IPS DF 19.7 (cell line): ENCODE measurements at regions not wholly inside any gene's neighbourhood (a gene's known extent, or its start where the extent isn't known, plus 50 kb on each side); places are given as distances from the start of the nearest gene placed in this dataset.

Source experiments
- DNase-seq: peaks from one replicate; pipeline ENCODE4 v3.0.0-alpha.2; 2013; ENCODE audit warnings: low read depth, low spot score

DNA sequence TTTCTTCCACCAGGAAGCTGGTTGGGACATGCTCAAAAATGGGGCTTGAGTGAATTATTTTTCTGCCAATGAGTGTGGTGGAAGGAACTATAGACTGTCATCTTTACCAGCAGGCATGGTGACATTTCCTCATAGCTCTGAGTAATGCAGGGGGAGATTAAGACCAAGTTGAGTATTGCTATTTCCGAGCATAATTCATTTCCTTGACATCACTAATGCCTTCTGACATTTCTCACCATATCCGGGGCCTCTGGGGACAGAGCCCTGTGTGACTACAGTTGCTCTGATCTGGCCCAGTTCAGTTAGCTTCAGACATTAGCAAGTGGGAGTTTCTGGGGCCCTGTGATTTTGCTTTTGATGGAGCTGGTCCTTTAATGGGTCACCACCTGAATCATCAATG, 410.4 kb downstream of the MEIS1 start:
- DNase-seq = no peak

DNA sequence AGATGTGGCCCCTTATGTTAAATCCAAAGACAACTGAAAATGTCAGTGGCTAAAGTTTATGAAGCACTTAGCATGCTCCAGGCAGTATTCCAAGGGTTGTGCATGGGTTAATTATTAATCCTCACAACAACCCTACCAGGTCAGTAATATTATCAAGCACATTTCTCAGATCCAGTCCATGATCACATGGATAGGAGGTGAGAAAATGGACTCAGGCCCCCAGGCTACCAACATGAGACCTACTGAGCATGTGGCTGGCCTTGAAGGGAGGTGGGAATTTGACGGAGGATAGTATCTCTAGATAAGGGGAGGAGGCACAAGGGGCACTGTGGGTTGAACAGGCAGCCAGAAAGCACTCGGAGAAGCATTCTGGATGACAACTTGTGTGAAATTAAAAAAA, 412.0 kb downstream of the MEIS1 start:
- no peak for DNase-seq

DNA sequence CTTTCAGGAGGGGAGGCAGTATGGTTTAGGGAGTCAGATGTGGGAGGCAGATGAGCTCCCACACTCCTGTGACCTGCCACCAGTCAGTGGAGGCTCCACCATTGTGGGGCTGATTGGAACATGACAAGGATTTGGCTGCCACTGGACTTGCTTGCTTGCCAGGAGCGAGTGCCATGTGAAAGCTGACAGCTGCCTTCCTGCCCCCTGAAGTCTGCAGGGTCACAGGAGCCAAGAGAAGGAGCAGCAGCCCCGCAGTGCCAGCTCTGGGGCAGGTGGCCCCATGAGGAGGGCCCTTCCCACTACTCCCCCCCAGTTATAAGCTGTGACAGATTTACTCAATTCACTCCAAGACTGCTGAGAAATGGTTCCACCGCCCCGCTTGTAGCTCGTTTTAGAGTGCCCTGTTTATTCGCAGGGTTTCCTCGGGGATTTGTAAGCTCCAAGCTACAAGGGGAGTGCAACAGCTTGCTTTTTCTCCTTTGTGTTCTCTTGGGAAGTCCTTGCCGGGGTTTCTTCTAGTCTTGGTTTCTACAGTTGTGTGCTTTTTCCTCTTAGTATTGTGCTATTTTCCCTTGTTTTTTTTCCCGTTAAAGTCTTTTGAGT, 414.3 kb downstream of the MEIS1 start:
- DNase-seq = no peak

DNA sequence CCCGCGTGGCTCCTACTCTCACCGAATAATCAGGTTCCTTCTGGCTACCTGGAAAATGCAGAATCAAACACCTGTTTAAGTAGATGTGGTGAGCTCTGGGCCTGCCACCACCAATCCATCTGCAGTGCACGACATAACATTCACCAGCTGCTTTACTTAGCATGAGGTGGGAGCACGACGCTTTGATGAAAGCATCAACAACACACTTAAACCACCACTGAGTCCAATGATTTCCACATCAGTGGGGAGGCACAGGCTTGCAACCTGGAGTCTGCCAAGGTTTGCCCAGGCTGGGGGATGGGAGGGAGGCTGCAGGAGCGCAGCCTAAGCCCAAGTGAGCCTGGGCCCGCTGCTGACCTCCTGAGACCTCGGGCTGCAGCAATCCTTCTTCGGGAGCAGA, 415.5 kb downstream of the MEIS1 start:
- no peak for DNase-seq

DNA sequence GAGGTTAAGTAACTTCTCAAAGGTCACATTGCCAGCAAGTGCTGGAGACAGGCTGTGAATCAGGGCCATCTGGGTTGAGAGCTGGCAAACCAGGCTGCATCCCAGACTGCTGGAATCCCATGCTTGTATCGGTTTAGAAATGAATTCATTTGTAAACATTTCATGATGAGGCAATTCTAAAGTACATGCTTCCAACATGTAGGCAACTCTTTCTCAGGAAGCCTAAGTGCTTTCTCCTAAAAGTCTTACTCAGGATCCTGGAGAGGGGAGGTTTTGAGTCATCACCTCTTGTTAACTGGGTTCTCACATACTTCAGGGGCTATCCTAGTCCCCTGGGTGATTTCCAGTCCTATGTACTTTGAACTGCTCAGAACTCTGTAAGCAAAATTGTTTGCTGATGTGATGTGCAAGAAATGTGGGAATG, 416.5 kb downstream of the MEIS1 start:
- DNase-seq = no peak

DNA sequence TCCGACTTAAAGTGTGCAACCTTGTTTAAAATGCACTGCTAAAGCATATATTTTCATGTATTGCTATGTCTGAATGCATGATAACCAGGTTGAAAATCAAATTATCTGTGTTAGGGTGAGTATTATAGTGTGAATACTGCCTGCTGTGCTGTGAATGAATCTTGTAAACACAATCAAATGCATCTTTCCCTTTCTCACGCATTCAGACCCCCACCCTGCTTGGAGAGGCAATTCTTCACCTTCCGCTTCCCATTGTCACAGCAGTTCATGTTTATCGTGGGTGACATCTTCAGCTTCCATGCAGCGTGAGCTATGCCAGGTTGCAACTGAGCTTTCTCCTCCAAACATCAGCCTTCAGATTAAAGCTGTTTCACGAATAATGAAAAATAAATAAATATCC, 418.0 kb downstream of the MEIS1 start:
- no peak for DNase-seq

DNA sequence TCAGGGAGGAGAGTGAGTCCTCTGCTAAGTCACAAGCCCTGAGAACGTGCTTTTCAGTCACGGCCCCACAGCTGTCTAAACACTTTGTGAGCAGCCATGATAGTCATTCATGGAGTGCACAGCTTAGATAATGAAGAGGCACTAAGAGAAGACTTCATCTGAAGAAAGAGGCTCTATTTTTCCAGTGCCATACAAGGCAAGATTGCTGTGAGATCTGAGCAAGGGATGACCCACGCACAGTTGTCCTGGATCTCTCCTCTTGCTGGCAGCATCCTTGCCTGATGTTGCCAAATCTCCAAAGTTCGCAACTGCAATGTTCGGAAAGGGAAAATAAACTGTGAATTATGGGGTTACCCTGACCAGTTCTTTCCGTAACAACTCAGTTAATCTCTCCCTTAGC, 418.7 kb downstream of the MEIS1 start:
- DNase-seq = no peak

DNA sequence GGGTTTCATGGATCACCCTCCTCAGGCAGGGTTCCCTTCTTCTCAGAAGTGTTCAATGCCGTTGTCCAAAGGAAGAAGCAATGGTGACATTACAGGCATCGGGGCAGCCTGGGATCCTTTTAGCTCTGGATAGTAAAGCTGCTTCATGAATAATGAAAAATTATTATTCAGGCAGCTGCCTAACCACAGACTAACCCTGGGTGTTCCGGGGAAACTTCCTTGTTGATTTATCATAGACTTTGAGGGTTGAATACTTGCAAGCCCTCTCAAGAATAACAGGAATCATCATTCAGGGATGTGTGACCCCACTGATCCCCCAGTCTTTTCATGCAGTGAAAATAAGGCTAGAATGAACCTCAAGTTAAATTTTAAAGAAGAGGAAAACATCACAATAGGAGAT, 419.4 kb downstream of the MEIS1 start:
- DNase-seq = no peak

DNA sequence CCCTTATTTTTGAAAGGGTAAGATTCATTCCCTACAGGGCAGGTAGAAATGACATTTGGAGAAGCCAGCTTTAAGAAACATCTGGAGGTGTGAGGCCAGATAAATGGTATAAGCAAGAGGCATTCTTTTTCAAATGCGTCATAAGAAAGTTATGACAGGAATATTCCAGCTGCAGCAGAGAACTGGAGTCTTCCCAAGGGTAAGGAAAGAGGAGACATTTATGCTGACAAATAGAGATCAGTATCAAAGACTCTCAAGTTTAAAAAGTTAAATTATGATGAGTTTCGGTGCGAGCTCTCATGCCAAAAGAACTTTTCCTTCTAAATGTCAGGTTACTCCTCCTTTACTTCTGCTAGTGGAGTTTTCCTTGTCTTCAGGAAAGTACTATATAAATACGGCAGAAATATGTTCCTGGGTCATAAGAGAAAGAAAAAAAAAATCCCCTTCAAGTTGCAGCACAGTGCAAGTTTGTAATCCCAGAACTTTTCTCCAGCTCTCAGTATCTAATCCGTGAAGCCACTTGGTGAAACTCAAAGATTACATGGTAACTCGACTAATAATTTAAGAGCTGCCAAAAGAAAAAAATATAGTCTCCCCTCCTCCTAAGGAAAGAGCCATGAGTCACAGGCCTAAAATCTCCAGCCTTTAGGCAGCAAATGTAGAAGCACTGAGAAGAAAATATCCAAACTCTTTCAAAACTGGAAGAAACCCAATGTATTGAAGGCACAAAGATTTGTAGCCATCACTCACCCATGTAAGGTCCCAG, 428.1 kb downstream of the MEIS1 start:
- DNase-seq = no peak

DNA sequence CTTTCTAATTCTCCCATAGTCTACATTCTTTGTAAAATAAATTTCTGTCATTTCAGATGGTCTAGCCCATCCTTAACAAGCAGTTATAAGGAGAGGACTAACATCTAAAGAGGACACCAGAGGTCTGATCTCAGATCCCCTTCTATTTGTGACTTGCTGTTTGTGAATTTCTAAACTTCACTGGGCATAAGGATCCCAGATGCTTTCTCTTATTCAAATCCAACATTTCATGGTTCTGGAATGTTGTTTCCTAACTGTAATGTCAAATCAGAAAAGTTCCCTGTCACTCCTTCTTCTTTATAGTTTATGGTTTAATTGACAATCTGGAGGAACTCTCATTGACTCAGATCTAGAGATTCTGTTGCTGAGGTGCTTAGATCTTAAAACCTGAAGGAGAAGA, 430.2 kb downstream of the MEIS1 start:
- DNase-seq = no peak

DNA sequence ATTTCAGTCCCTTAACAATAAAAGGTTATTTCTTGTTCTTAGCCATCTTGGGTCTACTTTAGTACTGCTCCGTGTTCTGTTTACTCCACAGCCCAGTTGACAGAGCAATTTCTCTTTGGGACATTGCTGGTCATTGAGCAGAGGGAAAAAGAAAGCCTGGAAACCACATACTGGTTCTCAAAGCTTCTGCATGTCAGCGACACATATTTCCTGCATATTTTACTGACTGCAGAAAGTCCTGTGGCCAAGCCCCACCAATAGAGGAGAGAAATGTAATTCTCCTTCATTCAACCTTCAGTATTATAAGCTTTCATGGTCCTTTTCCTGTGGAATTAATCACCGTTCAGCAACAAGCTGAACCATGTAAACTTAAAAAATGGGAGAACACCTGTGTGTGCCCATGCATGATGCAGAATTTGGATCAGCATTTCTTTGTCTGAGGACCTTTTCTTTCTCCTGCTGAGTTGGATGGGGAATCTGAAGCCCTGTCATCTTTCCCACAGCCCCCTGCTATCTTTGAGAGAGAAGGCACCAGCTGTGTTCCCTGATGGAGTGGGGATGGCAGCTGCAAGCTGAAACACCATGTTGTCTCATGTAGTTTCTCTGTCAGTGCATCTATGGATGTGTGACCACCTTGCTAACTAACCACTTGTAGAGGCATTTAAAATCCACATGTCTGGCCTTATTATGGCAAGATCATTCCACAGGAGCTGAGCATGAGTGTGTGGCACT, 431.6 kb downstream of the MEIS1 start:
- no peak for DNase-seq

DNA sequence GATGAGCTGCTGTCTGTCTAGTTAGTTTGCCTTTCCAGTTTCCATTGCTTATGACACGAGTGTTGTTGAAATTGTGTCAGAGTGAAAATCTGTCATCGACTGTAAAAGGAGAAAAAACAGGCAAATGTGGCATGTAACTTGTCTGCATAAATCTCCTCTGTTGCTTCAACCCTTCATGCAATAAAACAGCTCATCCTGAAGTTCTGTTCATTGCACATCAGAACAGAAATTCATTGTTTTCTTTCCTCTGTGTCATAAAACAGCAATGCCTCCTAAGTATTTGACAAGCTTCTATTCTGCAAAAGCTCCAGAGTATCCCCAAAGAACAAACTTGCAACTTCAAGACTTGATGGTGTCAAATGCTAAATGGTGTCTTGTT, 432.1 kb downstream of the MEIS1 start:
- no peak for DNase-seq

DNA sequence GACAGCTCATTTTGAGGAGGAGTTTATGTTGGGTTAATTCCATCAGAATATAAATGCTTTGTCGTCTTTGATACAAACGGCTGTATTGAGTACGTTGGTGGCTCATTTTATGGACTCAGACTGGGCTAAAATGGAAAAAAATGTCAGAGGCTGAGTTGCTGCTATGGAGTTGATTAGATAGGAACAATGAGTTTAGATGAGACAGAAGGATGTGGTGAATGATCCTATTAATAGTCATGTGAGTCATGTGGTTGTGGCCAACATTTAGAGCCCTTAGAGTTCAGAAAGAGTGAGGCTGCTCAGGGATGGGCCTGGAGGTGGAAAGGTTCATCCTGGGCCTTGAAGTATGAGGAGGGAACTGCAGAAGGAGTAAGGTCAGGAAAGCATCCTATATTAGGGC, 434.2 kb downstream of the MEIS1 start:
- DNase-seq = no peak

DNA sequence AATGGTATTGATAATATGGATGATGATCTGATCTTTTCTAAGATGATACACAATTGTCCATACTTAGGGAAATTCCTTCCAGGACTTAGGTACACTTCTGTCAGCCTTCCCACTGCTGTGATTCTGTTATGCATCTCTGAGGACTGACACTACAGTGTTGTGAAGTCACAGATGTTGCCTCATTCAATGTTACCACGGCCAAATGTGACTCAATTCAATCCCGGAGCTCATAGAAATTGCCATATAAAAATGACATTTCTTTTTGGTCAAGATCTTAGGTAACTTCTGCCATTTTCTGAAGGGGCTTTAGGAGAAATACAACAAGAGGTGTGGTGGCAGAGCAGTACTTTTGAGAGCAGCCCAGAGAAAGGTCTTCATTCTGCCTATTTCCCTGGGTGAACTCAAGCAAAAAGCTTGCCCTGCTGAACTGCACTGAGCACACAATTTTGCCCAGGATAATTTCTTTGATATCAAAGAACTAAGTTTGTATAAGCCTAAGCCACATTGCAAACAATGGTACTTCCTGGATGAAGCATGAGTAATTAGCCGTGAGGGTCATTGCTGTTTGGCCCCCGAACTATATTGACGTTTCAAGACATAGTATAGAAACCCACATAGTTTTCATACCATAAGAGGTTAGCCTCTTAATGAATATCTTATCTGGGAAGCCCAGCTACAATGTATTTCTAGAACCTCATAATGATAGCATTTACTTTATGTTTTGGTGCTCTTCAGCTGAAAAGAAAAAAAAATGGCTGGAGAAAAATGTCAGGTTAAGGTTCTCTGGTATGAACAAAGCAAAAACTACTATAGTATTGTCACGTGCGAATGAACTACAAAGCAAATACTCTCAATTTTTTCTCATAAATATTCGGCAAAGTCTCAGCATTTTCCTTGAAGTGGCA, 437.4 kb downstream of the MEIS1 start:
- no peak for DNase-seq

DNA sequence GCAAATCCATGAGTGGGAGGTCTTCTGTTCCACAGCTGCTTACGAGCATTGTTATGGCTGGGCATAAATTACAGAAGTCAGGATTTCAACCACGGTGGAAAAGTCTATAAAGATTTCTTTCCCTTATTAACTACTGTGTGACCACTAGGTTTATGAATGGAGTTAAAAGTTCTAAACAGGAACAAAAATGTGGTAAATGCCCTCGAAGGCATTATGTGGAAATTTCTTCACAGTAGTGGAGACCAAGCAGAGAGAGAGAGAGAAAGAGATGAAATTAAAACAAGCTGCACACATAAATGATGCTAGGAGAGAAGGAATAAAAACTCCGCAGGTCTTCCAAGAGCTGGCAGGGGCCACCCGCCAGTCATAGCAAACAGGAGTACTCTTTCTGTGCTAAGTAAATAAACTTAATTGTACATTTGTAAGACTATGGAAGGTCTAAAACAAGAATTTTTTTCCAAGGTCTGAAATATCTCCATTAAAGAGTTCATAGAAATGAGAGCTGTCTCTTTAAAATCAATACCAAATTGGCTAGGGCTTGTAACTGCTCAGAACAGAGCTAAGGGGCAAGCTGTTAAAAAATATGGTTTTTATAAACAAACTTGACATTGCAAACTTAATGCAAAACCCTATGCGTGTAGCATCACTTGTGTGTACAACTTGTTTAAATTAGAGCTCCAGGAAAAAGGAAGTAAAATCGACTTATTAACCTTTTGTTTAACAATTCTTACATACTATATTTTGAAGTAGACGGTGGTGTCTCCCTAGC, 438.2 kb downstream of the MEIS1 start:
- no peak for DNase-seq

DNA sequence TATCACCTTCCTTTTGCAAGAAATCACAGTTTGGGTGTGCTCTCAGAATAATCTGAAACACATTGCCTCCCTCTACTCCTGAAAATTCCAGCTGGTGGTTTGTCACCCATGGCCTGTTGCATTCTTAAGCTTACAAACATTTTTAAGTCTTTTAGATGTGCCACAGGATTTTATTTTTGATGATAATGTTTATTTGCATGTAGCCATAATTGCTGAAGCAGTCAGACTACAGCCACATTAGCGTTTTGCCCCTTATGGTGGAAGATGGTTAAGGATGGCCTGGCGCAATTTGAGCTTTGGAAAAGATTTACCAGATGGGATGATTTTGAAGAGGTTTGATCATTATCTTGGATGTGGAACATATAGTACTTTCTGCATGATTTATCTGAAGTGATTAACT, 439.5 kb downstream of the MEIS1 start:
- no peak for DNase-seq

DNA sequence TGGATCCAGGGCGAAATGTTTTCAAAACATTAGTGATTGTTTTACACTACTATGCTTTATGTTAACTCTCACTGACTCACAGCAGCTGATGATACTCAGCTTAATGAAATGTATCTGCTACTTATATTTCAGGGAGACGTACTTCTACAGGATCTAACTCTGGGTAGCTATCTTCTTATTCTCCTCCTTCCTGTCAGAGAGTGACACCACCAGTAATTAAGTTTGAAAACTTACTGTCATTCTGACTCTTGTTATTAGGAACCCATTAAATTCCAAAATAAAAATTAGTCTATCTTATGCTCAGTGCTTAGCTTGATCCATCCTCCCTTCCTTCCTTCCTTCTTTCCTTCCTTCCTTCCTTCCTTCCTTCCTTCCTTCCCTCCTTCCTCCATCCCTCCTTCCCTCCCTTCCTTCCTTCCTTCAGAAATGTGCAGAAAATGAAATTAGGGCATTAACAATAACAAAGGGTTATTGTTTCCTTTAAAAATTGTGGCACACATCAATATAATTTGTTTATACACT, 441.1 kb downstream of the MEIS1 start:
- no peak for DNase-seq

DNA sequence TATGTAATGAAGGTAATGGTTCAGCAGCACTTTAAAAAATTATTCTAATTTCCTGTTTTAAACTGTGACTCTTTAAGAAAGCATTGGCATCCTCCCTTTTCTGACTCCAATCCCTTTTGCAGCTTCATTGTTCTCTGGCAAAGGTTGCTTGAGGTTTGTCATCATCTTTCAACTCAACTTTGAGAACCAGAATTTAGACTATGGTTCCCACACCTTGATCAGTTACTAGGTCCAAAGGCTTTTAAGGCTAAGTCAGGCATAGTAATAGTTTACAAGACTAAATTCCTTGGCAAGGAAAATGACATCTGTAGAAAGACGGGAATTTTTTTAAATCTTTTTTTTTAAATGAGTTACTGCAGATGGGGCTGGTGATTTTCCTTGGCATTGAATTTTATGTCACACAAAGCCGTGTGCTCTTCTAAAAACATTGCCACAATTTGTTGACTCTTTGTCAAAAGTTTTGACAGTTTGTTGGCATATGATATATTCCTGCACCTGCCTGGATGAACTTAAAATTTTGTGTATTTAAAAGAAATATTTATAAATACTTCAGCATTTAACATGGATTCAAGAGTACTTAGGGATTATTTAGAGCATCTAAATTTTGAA, 451.0 kb downstream of the MEIS1 start:
- no peak for DNase-seq

DNA sequence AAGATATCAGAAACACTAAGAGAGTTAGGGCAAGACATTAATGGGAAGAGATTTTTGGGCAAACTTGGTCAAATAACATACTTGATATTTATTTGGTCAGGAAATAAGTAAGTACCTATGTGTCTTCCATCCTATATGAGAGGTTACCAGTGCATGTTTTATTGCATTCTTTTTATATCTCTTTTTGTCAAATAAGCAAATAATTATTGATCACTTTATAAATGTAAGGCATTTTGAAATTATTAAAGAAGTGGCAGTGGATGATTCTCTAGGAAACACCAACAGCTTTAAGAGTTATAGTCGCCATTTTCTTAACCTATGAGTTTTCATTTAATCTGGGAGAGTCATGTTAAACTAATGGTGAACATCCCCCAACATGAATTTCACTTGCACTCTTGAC, 453.3 kb downstream of the MEIS1 start:
- no peak for DNase-seq

DNA sequence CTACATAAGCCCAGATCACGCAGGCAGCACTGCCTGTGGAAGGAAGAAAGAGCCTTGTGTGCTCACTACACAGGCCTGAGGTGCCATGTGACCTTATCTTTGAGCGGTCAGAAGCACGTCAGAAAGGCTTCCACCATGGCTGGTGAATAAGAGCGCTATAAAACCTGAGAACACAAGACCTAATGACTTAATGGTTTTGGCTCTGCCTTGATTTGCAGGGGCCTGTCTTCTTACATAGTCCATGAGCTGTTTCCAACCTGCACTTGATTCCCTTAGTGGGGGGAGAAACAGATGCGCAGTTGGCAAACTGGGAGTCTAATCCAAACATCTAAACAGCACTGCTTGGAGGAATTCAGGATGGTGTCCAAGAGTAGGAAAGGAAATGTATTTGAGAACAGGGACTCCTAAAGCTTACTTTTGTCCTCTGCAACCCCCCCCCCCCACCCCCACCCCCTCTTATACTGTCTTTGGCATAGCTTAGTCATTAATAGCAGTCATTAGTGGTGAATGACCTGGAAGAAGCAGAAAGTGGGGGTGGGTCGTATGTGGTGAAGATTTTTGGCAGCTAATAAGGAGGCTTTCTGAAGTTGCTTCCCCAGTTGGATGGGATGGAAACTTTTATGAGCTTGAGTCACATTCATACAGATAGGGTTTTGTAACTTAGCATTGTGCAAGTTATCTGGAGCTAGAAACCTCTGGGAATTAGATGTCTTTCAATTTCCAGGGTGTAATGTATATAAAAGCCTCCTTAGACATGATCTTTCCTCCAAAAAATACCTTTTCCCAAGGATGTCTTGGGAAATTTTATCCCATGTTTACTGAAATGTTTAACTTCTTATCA, 454.1 kb downstream of the MEIS1 start:
- no peak for DNase-seq
